EH (cell line): ENCODE measurements at regions not wholly inside any gene's neighbourhood (a gene's known extent, or its start where the extent isn't known, plus 50 kb on each side); places are given as distances from the start of the nearest gene placed in this dataset.

ENCODE experiments used
- DNase-seq: peaks from one replicate; pipeline ENCODE4 v3.0.0-alpha.2; 2015; ENCODE audit warnings: low read depth

DNA sequence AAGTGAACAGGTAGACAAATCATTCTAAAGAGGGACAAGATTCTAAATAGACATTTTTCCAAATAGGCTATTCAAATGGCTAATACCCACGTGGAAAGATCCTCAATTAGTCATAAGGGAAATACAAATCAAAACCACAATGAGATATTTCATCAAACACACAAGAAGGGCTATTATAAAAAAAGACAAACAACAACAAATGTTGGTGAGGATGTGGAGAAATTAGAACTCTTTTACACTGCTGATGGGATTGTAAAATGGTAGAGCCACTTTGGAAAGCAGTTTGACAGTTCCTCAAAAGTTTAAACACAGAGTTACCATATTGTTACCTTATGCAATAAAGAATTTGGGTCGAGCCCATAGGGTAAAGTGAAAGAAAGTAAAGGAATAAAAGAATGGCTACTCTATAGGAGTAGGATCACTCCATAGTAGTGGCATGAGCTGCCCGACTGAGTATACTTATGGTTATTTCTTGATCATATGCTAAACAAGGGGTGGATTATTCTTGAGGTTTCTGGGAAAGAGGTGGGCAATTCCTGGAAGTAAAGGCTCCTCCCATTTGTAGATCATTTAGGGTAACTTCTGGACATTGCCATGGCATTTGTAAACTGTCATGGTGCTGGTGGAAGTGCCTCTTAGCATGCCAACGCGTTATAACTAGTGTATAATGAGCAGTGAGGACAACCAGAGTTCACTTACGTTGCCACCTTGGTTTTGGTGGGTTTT, 58.9 kb upstream of the FAM9C start:
- no peak for DNase-seq

DNA sequence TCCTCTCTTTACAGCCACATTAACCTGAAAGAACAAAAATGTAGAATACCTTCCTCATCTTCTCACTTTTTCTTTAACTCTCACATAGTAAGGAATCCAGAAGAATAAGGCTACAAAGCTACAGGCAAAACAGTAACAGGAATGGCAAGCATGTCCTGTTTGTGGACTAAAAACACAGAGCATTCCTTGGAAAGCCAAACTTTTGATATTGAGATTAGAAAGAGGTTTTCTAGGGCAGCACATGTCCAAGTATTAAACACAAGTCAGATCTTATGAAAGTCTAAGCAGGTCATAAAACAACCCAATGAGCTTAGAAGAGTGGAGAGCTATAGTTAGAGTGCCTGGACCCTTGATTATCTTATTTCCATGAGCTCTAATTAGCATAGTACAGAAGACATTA, 58.2 kb upstream of the FAM9C start:
- peak; percentile 81 for DNase-seq

DNA sequence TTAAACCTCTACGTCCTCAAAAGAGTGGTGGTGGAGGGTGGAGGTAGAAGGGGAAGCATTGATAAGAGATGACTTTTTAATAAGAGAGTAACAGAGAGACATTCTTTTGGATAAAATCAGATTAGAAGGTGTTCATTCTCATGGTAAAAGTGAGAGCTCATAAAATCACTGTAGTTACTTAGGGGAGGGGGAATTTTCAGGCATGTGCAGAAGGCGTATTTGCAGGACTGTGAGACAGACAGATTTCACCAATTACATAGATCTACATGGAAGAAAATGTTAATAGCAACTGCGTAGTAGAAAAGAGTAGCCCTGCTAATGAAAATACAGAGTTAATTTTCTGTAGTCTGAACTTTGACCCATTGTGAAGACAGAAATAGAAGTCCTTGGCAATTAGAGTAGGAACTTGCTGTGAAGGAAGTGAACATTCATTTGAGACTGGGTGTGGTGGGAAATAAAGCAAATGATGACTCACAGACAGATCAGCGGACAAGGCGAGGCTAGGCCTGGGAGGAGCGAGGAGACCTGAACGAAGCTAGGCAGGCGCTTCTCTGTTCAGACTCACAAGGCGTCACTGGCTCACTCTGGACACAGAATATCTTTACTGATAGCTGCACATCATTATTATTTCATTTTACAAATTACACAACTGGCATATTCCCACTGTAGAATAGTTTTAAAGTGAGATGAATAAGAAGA, 57.2 kb upstream of the FAM9C start:
- peak; percentile 92 for DNase-seq

DNA sequence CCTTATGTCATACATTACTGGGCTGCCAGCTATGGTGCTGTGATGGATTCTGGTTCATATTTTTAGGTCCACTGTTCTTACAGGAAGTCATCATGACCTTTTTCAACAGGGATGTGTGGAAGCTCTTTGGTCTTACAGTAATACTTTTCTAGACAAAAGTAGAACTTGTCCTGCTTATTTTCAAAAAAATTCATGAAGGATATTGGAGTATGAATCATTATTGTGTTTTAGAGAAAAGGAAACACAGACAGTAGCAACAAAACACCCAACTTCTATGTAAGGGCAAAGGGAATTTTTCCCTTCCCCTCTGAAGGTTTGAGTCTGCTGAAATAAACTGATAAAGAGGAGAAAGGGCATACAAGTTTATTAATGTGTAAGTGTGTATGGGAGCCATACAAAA, 54.7 kb upstream of the FAM9C start:
- peak; percentile 32 for DNase-seq

DNA sequence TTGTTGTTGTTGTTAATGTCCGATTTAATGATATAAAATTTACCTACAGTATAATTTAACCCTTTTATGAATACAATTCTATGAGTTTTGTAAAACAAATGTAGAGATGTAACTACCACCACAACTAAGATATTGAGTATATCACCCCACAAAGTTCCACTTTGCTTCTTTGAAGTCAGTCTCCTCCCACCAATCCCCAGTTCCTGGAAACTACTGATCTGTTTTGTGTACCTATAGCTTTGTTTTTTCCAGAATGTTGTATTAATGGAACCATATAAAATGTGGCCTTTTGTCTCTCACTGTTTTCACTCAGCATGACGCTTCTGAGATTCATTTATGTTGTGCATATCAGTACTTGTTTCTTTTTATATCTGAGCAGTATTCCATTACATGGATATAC, 52.3 kb upstream of the FAM9C start:
- DNase-seq: no peak

DNA sequence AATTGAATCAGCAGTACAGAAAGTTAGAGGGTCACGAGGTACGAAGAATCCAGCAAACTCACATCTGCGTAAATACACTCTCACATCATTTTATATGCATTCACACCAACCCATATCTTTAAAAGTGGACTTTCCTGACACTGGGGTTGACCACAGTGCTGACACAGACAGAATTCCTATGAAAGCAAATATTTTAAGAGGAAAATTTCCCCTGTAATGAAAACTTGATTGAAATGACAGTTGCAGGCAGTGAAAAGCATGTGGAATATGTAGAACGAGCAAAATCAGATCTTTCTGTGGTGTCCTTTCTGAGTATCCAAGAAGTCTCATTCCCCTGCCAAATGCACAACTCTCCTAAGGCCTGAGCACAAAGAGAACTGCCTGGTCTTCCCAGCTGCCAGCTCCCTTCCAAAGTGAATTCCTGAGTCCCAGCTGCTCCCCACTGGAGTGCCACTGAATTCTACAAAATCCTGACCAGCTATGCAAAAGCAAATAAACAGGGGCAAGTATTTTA, 50.5 kb upstream of the FAM9C start:
- peak; percentile 75 for DNase-seq

DNA sequence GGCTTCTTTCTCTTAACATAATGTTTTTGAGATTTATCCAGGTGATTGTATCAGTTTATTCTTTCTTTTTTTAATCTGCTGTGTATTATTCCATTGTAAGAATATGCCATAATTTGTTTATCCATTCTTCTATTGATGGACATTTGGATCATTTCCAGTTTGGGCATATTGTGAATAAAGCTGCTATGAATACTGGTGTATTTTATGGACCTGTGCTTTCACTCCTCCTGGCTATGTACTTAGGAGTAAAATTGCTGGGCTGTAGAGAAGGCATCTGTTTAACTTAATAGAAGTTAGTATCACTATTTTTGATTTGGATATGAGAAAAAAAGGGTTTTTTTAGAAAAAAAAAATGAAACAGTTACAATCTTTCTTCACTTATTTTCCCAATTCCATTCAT, 50.0 kb upstream of the FAM9C start:
- DNase-seq: no peak
